Uterus (tissue), 3 donors: ENCODE measurements at regions not wholly inside any gene's neighbourhood (a gene's known extent, or its start where the extent isn't known, plus 50 kb on each side); places are given as distances from the start of the nearest gene placed in this dataset.

ENCODE experiments used
- DNase-seq, 2 donors: peaks; one replicate each; pipeline ENCODE4 v3.0.0-alpha.2; 2019 to 2020
- H3K27ac ChIP-seq, 2 donors: fragments of 200-600 bp; sonication (generic); 1 replicate in 1 of 2; 2 replicates in 1 of 2; pipeline ENCODE4 v1.5.1; 2016 to 2018
- H3K27me3 ChIP-seq, 2 donors: fragments of 200-600 bp; sonication (generic); one replicate each; pipeline ENCODE4 v1.5.1; 2018 to 2019; ENCODE audit warnings: control low read depth in 1 of 2
- H3K36me3 ChIP-seq, 2 donors: fragments of 200-600 bp; sonication (generic); one replicate each; pipeline ENCODE4 v1.5.1; 2019; ENCODE audit warnings: control low read depth in 1 of 2
- H3K4me1 ChIP-seq, 2 donors: fragments of 200-600 bp; sonication (generic); one replicate each; pipeline ENCODE4 v1.5.1; 2018 to 2019; ENCODE audit warnings: control low read depth in 1 of 2
- H3K4me3 ChIP-seq, 2 donors: fragments of 200-600 bp; sonication (generic); 1 replicate in 1 of 2; 2 replicates in 1 of 2; pipeline ENCODE4 v1.5.1; 2018 to 2019; ENCODE audit warnings: mild to moderate bottlenecking in 1 of 2
- H3K9me3 ChIP-seq, 2 donors: fragments of 200-600 bp; sonication (generic); one replicate each; pipeline ENCODE4 v1.5.1; 2019; ENCODE audit warnings: control low read depth in 1 of 2
- CTCF ChIP-seq, 4 experiments: fragments of 200-600 bp in 2 of 4; fragments of 450-650 bp in 2 of 4; sonication (generic) in 2 of 4; IDR thresholded peaks; one replicate each; pipeline ENCODE4 v1.5.1; 2016 to 2019; ENCODE audit warnings: antibody characterized with exemption in 4 of 4, mild to moderate bottlenecking in 2 of 4, moderate library complexity in 1 of 4
- POLR2A ChIP-seq, 2 donors: fragments of 450-650 bp; IDR thresholded peaks; one replicate each; pipeline ENCODE4 v1.6.1; 2016; ENCODE audit warnings: antibody characterized with exemption in 2 of 2, mild to moderate bottlenecking in 1 of 2, moderate library complexity in 1 of 2
- intact Hi-C: fragments of 100-400 bp; cut with DNase I; formaldehyde crosslinking; loops from one replicate; pipeline ENCODE4 v1.15.1; 2023; ENCODE audit warnings: low total_unique reads
- donor health status: DM: yes; HTN: yes; CAD: no.

GRCh38 chr17:56699186-56699894 lies 105.8 kb downstream of the NOG start:
- H3K27me3 ChIP-seq = no peaks in the 10 kb centered on the region
- H3K4me3 ChIP-seq = no peak overlapping the region
- TF ChIP-seq CTCF (IDR thresholded peaks at IDR 0.05) (no peak), POLR2A (IDR thresholded peaks at IDR 0.05) (no peak)
- no peaks in the 10 kb centered on the region for H3K36me3 ChIP-seq
- no peaks in the 10 kb centered on the region for H3K4me1 ChIP-seq
- H3K9me3 ChIP-seq = no peaks in the 10 kb centered on the region
- no peak overlapping the region for H3K27ac ChIP-seq
- DNase-seq = peak in 1 of 2 donors; percentile 20
- intact Hi-C loops = no loop called here

GRCh38 chr17:56700919-56701420 lies 107.5 kb downstream of the NOG start:
- Histone ChIP-seq H3K4me3 (no peak overlapping the region), H3K4me1 (no peaks in the 10 kb centered on the region), H3K9me3 (no peaks in the 10 kb centered on the region), H3K27ac (no peak overlapping the region), H3K27me3 (no peaks in the 10 kb centered on the region), H3K36me3 (no peaks in the 10 kb centered on the region)
- TF ChIP-seq CTCF (IDR thresholded peaks at IDR 0.05) (no peak), POLR2A (IDR thresholded peaks at IDR 0.05) (no peak)
- intact Hi-C loops = no loop called here
- no peak for DNase-seq

GRCh38 chr17:56707312-56708219 lies 114.1 kb downstream of the NOG start:
- Histone ChIP-seq H3K27me3 (no peaks in the 10 kb centered on the region), H3K4me3 (no peak overlapping the region), H3K9me3 (no peaks in the 10 kb centered on the region), H3K36me3 (no peaks in the 10 kb centered on the region), H3K4me1 (no peaks in the 10 kb centered on the region), H3K27ac (no peak overlapping the region)
- intact Hi-C loops = no loop called here
- TF ChIP-seq POLR2A (IDR thresholded peaks at IDR 0.05) (no peak), CTCF (IDR thresholded peaks at IDR 0.05) (no peak)
- DNase-seq = no peak

GRCh38 chr17:56708220-56708558 lies 114.7 kb downstream of the NOG start:
- no peak overlapping the region for H3K4me3 ChIP-seq
- no peak for DNase-seq
- H3K36me3 ChIP-seq = no peaks in the 10 kb centered on the region
- TF ChIP-seq CTCF (IDR thresholded peaks at IDR 0.05) = no peak
- TF ChIP-seq POLR2A (IDR thresholded peaks at IDR 0.05) = no peak
- no peaks in the 10 kb centered on the region for H3K27me3 ChIP-seq
- H3K9me3 ChIP-seq = no peaks in the 10 kb centered on the region
- no peaks in the 10 kb centered on the region for H3K4me1 ChIP-seq
- intact Hi-C loops = no loop called here
- H3K27ac ChIP-seq = no peak overlapping the region
